HG03457 (cell line): ENCODE measurements at regions not wholly inside any gene's neighbourhood (a gene's known extent, or its start where the extent isn't known, plus 50 kb on each side); places are given as distances from the start of the nearest gene placed in this dataset.

Experiments
- ATAC-seq: cut with Tn5 transposase; IDR thresholded peaks from one replicate; pipeline ENCODE4 v1.9.1; 2021; ENCODE audit warnings: moderate number of reproducible peaks; ENCODE audit not compliant: unreplicated experiment

DNA sequence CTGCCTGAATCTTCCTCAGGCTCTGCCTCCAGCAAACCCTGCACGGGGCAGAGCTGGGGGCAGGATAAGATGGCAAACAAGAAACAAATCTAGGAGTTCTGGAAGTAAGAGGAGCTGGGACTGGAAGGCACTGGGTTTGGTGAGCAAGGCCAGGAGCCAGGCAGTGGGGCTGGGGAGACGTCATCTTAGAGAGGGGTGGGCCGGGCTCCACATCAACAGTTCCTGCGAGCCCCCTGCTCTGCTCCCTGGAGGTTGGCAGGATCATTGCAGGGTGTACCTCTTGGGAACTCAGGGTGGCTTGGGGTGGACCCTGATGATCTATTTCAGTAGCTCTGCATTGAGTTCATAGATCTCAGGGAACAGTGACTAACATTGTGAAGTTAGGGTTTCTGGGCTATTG lies 87.3 kb upstream of the PRR23E start:
- no peak for ATAC-seq

DNA sequence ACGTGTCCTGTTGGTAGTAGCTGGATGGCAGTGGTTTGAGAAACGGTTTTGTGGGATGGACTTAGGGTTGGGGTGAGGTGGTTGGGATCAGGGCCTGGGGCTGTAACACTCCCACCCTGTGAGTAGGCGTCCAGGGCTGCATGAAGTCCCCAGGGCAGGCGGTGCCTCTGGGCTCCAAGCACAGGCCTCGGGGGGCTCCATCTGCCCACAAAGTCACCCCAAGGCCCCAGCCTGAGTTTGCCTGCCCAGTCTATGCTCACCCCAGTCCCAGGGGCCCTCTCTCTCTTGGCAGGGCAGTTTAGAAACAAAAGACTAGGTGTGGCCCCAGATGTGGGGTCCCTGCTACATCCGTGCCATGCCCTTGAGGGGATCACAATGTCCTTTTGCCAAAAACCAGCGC lies 86.9 kb upstream of the PRR23E start:
- no peak for ATAC-seq

DNA sequence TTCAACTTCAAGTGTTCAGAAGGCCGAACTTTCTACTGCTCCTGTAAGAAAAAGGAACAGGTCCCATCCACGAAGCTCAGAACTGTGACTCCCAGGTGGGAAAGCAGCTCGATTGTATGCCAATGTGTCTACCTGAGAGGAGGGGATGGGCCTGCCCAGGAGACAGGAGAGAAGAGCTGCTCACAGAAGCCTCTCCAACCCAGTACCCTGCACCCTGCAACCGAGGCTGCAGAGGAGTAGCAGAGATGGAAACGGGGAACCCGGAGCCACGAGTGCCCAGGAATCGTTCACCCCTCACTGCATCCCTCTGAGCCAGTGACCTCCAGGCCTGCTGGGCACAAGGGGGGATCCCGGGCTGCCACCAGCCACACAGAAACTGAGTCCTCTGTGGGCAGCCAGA lies 86.5 kb upstream of the PRR23E start:
- ATAC-seq, result no peak

DNA sequence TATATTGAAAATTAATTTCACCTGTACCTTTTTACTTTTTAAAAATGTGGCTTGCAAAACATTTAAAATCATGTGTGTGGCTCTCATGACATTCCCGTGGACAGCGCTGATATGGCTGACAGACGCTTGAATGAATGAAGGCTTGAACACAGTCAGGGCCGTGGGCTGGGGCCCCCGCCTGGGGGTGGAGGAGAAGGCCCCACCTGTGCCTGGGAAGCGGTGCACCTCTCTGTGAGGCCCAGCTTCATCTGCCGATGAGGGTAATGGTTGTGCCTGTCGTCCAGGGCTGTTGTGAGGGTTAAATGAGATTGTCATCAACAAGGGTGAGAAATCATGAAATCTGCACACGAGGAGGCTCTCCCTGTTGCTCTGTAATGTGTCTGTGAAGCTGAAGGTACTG lies 85.9 kb upstream of the PRR23E start:
- no peak for ATAC-seq

DNA sequence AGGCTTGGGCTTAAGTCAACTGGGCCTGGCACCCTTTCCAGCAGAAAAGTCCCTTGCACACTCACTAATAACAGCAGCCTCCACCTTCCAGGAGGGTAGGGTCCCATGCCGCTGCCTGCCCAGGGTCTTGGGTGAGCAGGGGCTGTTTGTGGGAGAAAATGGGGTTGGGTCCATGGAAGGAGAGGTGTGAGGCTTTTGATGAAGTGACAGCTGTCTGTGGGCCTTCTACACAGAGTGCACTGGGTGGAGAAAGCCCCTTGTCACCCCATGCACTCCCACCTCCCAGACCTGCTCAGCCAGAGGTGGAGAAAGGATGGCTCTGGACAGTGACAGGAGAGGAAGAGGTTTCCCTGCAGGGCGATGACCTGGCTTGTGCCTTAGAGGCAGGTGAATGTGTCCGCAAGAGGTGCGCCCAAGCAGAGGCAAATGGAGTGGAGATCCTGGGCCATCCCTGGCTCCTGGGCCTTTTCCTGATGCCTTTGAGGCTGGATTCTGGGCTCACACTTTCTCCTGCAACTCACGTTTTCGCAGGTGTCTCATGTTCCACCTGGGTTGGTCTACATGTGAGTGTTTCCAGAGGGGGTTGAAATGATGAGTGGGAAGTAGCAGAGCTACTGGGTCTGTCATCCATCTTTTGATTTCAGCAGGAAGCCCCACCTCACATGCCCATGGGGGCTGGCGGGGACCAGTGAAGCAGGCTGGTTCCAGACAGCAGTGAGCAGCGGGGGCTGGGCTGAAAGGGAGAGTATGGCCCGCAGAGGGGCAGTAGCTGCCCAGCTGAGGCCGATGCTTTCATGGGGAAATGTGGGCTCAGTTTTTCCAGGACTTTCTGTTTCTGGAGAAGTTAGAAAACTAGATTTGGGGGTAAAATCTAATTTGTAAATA lies 85.2 kb upstream of the PRR23E start:
- ATAC-seq, result no peak

DNA sequence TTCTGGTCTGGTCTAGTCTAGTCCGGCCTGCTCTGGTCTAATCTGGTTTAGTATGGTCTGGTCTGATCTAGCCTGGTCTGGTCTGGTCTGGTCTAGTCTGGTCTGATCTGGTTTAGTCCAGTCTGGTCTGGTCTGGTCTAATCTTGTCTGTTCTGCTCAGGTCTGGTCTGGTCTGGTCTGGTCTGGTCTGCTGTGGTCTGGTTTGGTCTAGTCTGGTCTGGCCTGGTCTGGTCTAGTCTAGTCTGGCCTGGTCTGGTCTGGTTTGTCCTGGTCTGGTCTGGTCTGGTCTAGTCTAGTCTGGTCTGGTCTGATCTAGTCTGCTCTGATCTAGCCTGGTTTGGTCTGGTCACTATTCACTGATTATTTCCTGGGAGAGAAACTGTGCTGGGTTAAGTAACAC lies 84.1 kb upstream of the PRR23E start:
- ATAC-seq, result no peak

DNA sequence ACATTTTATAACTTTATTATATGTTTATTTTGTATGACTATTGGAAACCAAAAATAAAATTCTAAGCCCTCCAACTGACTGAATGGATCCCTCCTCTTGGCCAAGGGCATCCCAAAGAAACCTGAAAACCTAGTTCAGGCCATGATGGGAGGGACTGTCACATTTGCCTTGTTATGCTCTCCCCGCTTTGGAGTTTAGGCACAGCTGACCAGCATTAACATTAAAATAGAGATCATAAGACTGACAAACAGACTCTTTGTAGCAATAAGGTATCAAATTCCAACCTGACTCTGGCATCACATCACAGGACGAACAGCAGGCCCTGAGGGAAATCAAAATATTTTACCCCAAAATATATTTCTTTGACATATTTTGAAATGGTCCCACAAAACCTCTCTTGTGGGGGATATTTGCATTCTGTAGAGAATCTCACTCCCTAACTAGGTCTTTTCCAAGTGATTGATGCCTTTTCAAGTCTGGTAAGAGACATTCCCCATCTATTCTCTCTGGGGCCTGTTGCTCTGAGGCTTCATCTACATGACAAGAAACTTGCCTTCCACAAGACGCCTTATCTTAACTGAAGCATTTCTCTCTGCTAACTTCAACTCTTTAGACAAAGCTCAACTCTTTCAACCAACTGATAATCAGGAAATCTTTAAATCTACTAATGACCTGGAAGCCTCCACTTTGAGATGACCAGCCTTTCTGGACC lies 81.8 kb upstream of the PRR23E start:
- no peak for ATAC-seq

DNA sequence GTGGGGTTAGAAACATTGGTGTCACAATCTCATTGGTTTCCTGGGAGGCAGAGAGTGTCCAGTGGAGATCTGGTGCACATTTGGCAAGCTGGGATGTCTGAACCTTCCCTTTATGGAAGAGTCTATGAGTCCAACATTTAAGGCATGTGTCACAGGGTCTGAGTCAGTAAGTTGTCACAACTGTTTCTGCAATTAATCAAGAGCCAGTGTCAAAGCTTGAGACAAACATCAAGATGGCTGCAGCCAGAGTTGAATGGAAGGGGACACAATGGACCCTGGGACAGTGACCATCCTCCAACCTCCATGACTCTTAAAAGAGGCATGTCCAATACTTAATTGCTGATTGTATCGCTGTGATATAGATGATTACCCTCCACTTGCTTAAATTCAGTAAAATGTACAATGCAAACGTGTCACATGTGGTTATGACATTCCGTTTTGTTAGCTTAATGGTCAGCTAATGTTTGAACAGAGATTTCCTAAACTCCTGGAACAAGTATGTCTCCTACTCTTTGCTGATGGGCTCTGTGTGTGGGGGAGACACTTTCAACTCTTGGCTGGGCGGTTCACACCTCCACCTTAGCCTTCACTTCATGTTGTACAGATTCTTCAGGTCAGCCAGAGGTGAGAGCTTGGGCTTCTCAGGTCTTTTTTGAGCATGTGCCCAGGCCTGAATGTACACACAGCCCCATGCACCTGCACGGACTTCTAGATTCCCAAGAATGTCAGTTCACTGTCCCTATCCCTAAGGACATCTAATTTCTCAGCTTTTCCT lies 79.9 kb upstream of the PRR23E start:
- ATAC-seq, result no peak

DNA sequence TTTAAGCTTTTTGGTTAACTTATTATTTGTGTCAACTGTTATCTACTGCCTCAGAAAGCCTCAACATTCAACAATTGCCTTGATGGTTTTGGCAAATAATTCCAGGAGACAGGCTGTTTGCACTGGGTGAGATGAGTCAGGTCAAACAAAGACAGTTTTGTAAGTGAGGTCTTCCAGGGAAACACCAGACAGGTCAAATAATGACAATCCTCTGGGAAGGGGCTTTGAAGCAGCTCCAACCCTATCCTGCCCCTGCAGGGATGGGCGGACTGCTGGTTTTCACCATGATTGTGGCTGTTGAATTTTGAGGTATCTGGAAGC lies 79.4 kb upstream of the PRR23E start:
- no peak for ATAC-seq

DNA sequence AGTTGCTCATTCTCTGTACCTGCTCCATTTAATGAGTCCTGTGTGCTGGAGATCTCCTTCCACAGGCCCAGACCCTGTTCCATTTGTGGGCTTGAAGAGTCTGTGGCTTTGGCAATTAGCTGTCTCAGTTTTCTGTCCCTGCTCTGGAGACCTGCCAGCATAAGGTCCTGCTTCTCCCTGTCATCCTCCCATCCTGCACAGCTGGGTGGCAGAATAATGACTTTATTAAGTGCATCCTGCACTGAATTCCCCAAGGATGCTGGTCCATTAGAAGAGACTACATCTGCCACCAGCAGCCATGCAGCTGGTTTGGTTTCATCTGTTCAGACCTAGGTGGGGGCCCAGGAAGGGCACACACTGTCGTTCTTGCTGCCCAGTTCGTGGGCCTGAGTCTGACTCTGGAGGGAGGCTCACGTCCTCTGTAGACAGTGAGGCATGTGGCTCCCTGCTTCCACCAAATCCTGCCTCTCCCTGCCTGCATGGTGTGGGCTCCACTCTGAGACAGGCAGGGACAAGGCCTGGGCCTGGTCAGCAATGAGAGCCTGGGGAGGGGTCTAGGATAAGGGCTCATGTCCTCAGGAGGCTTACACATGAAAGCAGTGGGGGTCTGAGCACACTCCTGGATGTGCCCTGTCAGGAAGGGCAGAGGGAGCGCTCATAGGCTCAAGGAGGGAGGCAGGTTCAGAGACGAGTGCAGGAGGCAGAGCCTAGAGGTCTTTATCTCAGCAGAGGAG lies 78.4 kb upstream of the PRR23E start:
- no peak for ATAC-seq

DNA sequence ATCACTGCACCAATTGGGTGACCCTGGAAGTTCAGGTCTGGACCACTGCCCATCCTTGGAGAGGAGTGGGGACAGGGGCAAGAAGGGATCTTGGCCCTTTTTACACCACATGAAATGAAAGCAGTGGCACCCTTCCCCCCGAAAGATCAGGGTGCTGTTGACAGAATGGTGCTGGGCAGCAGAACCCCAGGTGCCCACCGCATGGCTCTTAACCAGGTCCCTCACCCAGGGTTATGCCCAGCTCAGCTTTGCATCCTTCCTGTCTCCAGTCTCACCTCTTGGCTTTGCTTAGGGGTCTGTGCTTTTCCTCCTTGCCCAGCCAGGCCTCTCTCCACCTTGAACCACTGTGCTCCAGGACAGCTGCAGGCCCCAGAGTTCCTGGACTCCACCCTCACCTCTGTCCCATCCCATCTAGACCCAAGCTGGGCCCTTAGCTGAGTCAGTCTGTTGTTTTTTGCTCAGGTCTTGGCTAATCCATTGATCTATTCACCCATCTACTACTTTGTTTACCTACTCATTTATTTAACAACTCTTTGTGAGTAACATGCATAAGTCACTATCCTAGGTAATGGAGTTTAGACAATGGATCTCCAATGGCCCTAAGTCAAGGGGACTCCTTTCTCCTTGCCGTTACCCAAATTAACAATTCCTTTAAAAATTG lies 77.1 kb upstream of the PRR23E start:
- ATAC-seq, result no peak

DNA sequence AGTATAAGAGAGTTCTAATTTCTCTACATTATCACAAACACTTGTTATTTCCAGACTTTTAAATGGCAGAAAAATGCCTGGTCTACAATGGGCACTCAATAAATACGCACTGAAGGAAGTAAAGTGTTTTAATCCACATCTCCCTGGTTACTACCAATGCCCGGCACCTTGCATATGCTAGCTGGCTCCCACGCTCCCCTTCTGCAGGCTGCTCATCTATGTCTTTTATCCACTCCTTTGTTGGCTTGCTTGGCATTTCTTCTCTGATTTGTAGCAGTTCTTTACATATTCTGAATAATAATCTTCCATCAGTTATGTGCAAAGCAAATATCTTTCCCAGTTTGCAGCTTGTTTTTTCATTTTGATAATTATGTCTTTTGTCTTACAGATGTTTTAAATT lies 74.6 kb upstream of the PRR23E start:
- ATAC-seq, result no peak

DNA sequence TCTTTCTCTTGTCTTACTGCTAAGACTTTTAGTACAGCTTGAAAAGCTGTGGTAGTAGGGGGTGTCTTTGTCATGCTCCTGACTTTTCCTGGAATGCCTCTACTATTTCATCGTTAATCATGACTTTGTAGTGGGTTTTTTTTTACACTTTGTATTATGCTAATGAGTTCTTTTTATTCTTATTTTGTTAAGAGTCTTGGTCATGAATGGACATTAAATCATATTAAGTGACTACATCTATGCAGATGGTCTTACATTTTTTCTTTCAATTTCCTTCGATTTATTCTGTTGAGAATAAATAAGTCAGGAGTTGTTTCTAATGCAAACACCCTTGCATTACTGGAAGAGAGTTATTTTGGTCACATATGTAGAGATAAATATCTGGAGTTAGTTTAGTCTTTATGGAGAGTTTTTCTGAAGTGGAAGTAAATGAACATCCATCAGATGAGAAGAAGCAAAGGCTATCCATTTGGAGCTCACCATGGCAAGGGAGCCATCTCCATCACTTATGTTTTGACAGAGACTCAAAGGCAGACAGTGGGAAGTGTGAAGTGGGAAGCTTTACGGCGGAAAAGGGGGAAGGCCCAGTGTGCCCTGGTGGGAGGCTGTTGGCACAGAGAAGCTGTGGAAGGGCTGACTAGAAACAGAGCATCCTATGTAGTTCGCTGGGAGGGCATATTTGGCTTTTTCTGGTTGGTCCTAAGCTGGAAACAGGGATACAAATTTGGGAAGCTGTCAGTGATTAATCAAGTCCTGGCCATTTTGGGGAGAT lies 73.1 kb upstream of the PRR23E start:
- no peak for ATAC-seq

DNA sequence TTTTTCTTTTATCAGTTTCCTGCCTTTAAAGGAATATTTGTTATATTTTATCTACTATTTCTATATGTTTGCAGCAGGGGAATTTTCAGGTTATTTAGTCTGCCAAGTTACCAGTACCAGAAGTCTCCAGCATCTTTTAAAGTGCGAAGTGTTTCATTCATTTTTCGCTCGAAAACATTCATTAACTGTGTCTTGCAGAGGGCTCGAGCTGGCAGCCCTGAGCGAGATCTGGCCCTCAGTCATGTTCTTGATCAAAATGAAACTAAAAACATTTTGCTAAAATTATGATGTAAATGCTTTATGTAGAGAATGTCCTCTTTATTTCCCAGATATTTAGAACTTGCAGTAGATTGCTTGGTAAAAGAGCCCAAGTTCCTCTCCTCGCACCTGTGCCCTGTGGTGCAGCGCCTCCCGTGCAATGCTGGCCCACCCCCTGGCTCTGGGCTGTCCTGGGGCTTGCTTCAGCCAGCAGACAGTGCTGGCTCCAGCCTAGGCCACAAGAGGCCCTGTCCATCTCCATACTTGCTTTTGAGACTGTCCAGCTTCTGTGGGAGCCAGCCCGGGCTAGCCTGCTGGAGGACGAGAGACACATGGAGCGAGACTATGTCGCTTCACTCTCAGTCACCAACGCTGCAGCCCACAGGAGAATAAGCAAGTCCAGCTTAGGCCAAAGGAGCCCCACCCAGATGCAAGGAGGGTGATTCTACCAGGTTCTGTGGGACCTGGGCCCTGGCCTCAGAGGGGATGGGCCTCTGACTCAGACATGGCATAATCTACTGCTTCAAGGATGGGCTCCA lies 71.9 kb upstream of the PRR23E start:
- no peak for ATAC-seq

DNA sequence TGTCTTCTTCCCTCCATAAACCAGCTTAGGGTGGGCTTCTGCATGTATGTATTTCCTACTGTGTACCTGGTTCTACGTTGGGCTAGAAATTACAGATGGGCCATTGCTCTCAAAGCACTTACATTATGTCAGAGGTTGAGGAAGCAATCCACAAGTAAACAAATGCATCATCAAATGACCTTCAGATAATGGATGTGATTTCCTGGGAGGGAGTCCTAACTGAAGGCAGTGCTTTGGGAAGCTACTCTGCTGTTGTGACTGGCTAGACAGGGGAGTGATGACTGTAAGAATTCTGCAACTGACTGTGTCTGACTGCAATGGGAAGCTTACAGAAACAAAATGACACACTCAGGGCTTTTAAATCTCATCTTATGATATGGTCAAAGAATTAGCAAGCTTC lies 71.0 kb upstream of the PRR23E start:
- ATAC-seq, result no peak

DNA sequence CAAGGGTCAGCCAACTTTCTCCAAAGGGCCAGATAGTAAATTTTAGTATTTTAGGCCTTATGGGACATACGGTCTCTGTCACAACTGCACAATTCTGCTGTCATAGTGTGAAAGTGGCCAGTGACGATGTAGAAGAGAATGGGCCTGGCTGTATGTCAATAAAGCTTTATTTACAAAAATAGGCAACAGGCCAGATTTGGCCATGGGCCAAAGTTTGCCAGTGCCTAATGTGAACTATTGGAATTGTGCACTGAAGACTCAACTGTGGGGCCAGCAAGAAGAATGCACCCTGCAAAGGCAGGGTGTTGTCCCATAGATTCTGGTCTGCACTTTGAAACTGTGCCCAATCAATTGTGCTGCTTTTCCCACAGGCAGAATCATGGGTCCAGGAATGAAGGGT lies 69.4 kb upstream of the PRR23E start:
- no peak for ATAC-seq

DNA sequence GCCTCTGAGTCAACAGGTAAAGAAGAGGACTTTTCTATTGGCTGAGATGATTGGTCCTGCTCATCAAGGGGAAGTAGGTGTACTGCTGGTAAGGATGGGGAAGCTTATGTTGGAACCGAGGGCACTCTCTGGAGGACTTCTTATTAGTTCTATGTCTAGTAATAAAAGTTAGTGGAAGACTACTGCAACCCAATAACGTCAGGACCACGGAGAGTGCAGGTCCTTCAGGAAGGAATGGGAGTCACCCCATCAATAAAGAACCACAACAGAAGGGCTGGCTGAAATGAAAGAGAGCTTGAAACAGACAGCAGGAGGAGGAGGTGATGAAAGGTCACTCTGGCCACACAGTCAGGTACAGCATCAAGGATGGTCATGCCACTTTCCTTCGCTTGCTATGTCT lies 68.8 kb upstream of the PRR23E start:
- no peak for ATAC-seq

DNA sequence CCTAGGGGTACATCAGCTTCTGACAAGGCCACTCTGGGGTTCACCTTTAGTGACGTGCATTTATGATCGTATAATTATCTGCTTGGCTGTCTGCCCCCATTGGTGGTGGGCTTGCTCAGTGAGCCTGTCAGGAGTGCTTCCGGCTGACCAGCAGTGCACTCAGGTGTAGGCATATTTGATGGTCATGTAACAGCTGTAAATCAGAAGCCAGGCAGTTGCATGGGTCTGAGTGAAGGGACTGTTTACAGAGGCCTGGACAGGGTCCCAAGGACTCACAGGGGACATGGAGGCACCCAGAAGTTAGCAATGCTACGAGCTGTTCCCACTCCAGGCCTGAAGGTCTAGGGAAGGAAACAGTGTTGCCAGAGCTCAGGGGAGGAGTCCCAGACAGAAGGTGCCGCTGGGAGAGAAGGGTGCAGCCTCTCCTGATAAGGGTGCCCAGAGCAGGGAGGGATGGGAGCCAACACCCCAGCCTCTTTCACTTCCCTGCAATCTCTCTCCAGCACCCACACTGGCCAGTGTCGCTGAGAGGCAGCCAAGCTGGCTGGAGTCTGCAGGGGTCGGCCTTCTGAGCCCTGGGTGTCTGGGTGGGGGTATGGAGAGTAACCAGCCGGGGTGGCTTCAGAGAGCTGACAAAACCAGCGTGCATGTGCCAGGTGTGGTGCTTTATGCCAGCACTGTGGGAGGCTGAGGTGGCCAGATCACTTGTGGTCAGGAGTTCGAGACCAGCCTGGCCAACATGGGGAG lies 61.3 kb upstream of the PRR23E start:
- no peak for ATAC-seq
